ENCODE measurements at regions not wholly inside any gene's neighbourhood (a gene's known extent, or its start where the extent isn't known, plus 50 kb on each side); places are given as distances from the start of the nearest gene placed in this dataset.

- no peak overlapping the region for H3K4me3 ChIP-seq (ENCODE audit: low read depth, low read length)
- no peaks in the 10 kb centered on the region for H3K9me3 ChIP-seq (ENCODE audit: severe bottlenecking)
- no peaks in the 10 kb centered on the region for H3K27me3 ChIP-seq (ENCODE audit: insufficient read depth, low read depth, severe bottlenecking)
- no peak for DNase-seq
- TF ChIP-seq CTCF (IDR thresholded peaks at IDR 0.05; ENCODE audit: low read depth, low read length) = no peak
- H3K36me3 ChIP-seq = no peaks in the 10 kb centered on the region
- H3K27ac ChIP-seq = no peak overlapping the region
Observed at GRCh38 chr7:52294942-52295341, 740.5 kb upstream of the POM121L12 start.

- Histone ChIP-seq H3K36me3 (no peaks in the 10 kb centered on the region), H3K27ac (no peak overlapping the region), H3K4me3 (ENCODE audit: low read depth, low read length) (no peak overlapping the region), H3K27me3 (ENCODE audit: insufficient read depth, low read depth, severe bottlenecking) (no peaks in the 10 kb centered on the region), H3K9me3 (ENCODE audit: severe bottlenecking) (no peaks in the 10 kb centered on the region)
- no peak for TF ChIP-seq CTCF (IDR thresholded peaks at IDR 0.05; ENCODE audit: low read depth, low read length)
- no peak for DNase-seq
Observed at GRCh38 chr7:52289247-52289646, 746.2 kb upstream of the POM121L12 start.

GRCh38 chr7:52287698-52288097 is 747.7 kb upstream of the POM121L12 start:
- DNase-seq = no peak
- H3K27me3 ChIP-seq (ENCODE audit: insufficient read depth, low read depth, severe bottlenecking) = no peaks in the 10 kb centered on the region
- H3K36me3 ChIP-seq = no peaks in the 10 kb centered on the region
- TF ChIP-seq CTCF (IDR thresholded peaks at IDR 0.05; ENCODE audit: low read depth, low read length) = no peak
- H3K27ac ChIP-seq = no peak overlapping the region
- H3K4me3 ChIP-seq (ENCODE audit: low read depth, low read length) = no peak overlapping the region
- no peaks in the 10 kb centered on the region for H3K9me3 ChIP-seq (ENCODE audit: severe bottlenecking)

GRCh38 chr7:52285689-52286088 is 749.7 kb upstream of the POM121L12 start:
- Histone ChIP-seq H3K27me3 (ENCODE audit: insufficient read depth, low read depth, severe bottlenecking) (no peaks in the 10 kb centered on the region), H3K36me3 (no peaks in the 10 kb centered on the region), H3K9me3 (ENCODE audit: severe bottlenecking) (no peaks in the 10 kb centered on the region), H3K27ac (no peak overlapping the region), H3K4me3 (ENCODE audit: low read depth, low read length) (no peak overlapping the region)
- no peak for TF ChIP-seq CTCF (IDR thresholded peaks at IDR 0.05; ENCODE audit: low read depth, low read length)
- no peak for DNase-seq

GRCh38 chr7:52283335-52283734 is 752.1 kb upstream of the POM121L12 start:
- no peak for TF ChIP-seq CTCF (IDR thresholded peaks at IDR 0.05; ENCODE audit: low read depth, low read length)
- Histone ChIP-seq H3K27me3 (ENCODE audit: insufficient read depth, low read depth, severe bottlenecking) (no peaks in the 10 kb centered on the region), H3K27ac (no peak overlapping the region), H3K9me3 (ENCODE audit: severe bottlenecking) (no peaks in the 10 kb centered on the region), H3K4me3 (ENCODE audit: low read depth, low read length) (no peak overlapping the region), H3K36me3 (no peaks in the 10 kb centered on the region)
- DNase-seq = no peak

All from WERI-Rb-1 (cell line).